Inferior parietal cortex (tissue), 1 donor: ENCODE measurements at regions not wholly inside any gene's neighbourhood (a gene's known extent, or its start where the extent isn't known, plus 50 kb on each side); places are given as distances from the start of the nearest gene placed in this dataset.
"Not testable (repeated sequence)": the region's sequence is repeated elsewhere in the genome, so short reads cannot be mapped to it uniquely, and the experiment has no call there.

Source experiments
- DNase-seq: peaks from one replicate; pipeline ENCODE4 v3.0.0-alpha.2; 2016; ENCODE audit errors: extremely low spot score

DNA sequence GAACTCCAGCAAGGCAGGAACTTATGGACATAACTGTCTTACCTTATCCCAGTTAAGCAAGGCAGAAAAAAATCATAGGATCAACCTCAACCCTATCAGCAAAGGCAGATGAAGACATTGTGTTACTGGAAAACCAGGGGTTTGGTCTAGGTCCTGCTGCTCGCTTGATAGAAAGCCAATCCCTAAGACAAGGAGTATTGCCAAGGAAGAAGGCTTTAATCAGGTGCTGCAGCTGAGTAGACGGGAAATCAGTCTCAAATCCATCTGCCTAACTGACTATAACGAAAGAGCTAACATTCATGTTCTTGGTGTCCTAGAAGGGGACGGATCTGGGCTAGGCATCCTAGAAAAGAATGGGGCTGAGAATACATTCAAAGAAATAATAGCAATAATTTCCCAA is 1158.7 kb upstream of the CNTN5 start:
- DNase-seq: no peak

GRCh38 chr11:97865424-97866012 is 1155.2 kb upstream of the CNTN5 start:
- no peak for DNase-seq

- no peak for DNase-seq
These were observed 1148.9 kb upstream of the CNTN5 start for GRCh38 chr11:97871816-97872215.

DNA sequence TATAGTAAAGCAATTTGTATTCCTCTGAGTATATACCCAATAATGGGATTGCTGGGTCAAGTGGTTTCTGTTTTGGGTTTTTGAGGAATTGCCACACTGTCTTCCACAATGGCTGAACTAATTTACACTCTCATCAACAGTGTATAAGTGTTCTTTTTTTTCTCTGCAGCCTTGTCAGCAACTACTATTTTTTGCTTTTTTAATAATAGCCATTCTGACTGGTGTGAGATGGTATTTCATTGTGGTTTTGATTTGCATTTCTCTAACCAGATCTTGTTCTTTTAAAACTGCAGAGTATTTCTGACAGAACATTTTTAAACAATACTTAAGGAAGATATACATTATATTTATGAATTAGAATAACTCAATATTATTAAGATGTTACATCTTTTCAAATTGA is 1140.5 kb upstream of the CNTN5 start:
- DNase-seq: no peak

GRCh38 chr11:97883086-97883485 is 1137.7 kb upstream of the CNTN5 start:
- DNase-seq: no peak

- no peak for DNase-seq
These were observed 1132.1 kb upstream of the CNTN5 start for GRCh38 chr11:97888641-97889040.

DNA sequence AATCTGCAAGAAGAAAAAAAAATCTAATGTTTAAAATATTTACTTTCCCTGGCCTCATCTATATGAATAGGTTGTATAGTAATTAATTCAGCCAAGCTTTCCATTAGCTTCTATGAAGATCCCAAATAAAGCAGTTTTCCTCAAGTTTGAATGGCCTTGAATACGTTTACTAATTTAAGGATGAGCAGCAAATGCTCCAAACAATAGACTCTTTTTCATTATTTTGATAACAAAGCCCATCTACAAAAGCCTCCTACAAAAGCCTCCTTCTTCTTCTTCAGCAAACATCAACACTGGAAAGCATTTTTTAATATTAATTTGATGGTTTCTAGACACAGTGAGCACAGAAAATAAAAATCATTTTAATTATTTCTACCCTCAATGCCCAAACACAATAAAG is 1130.3 kb upstream of the CNTN5 start:
- no peak for DNase-seq

DNA sequence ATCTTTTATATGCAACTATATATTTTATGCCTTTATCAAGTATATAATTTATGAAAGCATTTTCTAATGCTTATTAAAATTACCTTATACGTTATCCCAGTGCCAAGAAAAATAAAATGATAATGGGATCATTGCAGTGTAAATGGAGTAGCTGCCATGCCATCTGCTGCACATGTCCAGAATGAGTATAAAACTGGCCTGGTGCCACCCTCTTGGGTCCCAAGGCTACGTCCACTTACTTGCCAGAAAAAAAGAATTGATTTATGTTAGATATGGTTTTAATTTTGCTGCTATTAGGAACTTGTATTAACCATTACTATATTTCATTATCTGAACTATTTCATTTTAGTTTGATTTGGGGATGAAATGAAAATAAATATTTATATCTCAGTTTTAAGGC is 1127.1 kb upstream of the CNTN5 start:
- no peak for DNase-seq

DNA sequence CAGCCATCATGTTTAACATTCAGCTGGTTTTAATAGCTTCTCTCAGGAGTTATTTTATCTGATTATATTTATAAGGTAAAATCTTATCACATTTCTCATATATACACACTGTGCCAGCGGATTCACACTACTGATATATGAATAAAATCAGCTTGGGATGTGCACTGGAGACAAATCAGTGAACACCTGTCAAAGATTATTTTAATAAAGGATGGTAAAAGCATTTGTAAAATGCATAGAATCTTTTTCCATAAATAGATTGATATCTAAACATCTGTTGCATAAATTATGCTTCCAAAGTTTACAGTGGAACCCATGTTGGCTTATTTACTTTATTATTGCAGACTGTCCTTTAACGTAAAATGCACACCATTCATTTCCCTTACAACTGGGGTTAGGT is 1125.8 kb upstream of the CNTN5 start:
- no peak for DNase-seq

GRCh38 chr11:97895572-97895971 is 1125.2 kb upstream of the CNTN5 start:
- DNase-seq: no peak

DNA sequence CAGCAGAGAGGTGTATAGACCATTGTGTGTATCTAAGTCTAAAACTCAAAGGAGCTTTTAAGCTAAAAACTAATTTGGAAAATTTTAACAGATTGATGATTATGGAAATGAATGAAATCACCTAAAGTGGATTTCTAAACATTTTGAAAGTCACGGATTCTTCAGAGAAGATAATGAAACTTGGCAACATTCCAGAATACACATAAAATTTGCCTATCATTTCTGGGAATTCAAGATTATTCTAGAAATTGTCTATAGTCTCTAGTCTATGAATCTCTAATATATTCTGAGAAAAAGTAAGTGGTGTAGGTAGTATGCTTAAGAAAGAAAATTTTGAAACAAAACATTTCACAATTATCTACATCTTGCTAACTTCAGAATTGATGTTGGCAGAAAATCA is 1117.9 kb upstream of the CNTN5 start:
- no peak for DNase-seq

GRCh38 chr11:97905101-97905500 is 1115.6 kb upstream of the CNTN5 start:
- DNase-seq: no peak

DNA sequence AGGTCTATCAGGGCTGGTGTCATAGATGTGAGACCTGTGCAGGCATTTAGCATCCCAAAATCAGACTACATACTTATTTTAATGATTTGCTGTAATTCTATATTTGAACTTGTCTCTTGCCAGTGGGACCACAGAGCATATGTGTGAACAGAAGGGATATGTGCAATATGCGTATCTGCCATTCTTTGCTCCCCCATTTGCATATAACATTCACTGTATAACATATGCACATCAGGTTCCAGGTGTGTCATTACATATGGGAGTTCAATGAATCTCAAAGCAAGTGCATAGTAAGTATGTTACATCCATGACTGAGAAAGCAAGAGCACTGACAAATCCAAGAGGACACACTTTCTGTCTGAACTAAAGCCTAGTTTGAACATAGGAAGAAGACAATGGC is 1115.1 kb upstream of the CNTN5 start:
- DNase-seq: no peak

GRCh38 chr11:97908354-97908753 is 1112.4 kb upstream of the CNTN5 start:
- no peak for DNase-seq

GRCh38 chr11:97909614-97910399 is 1110.9 kb upstream of the CNTN5 start:
- DNase-seq: no peak

DNA sequence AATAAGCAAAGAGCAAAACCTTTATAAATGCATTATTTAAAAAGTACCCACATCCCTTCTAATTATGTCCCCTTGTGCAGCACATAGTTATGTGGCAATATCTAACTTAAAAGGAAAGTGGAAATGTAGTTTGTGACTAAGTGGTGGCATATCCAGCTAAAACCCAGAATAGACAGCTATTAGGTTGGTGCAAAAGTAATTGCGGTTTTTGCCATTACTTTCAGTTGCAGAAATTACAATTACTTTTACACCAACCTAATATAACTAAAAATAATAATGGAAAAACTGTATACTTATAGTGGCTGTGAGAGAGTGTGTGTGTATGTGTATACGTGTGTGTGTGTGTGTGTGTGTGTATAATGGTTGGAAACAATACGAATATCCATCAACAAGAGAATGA is 1108.1 kb upstream of the CNTN5 start:
- DNase-seq: no peak

- not testable (repeated sequence) for DNase-seq
These were observed 1097.8 kb upstream of the CNTN5 start for GRCh38 chr11:97922933-97923332.

DNA sequence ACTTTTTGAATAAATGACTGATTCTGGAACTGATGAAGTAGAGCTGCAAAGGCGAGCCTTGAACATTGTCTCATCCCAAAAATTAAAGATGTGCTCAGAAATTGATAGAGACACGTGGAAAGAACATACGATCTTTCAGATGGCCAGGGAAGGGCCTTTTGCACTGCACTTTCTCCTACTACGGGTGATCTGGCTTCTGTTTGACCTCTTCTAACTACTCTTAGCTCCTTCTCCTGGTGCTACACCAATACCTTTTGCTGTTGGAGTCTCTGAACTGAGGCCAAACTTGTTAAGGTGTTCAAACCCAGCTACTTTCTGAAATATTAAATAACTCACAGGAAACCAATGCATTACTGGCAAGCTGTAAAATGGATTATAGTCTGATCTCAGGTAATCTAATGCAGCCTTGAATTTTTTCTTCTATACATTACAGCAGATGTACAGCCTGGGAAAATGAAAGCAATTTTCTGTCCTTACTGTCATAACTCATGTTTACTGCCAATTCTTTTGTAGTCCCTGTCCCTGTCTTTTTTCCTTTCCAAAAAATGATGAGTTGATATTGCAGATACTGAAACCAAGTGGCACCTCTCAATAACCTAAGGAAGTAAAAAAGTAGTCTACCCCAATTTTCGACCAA is 1086.1 kb upstream of the CNTN5 start:
- no peak for DNase-seq

- no peak for DNase-seq
These were observed 1083.2 kb upstream of the CNTN5 start for GRCh38 chr11:97937501-97937900.

- no peak for DNase-seq
These were observed 1082.0 kb upstream of the CNTN5 start for GRCh38 chr11:97938789-97939188.

DNA sequence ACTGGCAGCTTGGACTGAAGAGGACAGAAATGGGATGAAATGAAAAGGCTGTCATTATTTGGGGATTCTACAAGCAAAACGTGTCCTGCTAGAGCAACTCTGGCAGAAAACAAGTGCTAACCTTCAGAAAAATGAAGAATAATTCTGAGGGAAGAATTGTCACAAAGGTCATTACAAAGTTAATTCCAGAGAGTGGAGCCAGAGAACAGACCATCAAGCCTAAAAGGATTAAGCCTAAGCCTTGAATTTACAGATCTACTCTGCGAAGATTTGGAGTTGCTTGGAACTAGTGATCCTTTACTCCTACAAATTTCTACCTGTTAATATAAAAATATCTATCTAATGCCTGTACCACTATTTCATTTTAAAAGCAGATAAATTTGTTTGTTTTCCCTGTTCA is 1077.3 kb upstream of the CNTN5 start:
- no peak for DNase-seq

- DNase-seq: no peak
These were observed 1072.0 kb upstream of the CNTN5 start for GRCh38 chr11:97948793-97949192.

DNA sequence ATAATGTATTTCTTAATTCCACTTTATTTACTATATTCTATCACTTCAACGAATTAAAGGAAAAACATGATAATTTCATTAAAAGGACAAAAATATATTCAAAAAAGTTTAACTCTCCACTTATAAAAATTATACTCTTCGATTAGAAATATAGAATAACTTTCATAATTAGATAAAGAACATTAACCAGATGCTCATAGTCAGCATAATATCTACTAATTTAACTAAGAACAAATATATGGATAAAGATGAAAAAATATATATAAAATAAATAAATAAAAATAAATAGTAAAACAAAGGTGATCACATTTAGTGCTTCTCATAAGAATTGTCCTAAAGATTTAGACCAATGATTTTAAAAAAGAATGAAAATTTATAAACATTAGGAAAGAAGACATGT is 1065.2 kb upstream of the CNTN5 start:
- no peak for DNase-seq
